ENCODE measurements at regions not wholly inside any gene's neighbourhood (a gene's known extent, or its start where the extent isn't known, plus 50 kb on each side); places are given as distances from the start of the nearest gene placed in this dataset.

DNA sequence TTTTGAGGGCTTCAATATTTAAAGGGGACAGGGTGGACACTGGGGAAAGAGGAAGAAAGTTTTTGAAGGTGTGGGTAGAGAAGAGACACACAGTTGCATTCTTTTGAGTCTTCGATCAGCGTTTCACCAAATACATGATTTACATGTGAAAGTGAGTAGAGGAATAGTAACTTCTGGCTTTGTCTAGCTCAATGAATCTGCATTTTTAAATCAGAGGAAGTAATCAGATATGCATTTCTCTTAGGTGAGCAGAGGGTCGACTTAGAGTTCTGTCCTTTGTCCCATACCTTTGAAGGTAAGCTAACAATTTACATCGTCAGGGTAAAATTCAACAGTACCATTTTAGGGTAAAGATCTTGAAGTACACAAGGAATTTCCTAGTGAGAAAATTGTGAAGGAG lies 406.4 kb upstream of the ZNF462 start:
- TF ChIP-seq, protein P1, sequence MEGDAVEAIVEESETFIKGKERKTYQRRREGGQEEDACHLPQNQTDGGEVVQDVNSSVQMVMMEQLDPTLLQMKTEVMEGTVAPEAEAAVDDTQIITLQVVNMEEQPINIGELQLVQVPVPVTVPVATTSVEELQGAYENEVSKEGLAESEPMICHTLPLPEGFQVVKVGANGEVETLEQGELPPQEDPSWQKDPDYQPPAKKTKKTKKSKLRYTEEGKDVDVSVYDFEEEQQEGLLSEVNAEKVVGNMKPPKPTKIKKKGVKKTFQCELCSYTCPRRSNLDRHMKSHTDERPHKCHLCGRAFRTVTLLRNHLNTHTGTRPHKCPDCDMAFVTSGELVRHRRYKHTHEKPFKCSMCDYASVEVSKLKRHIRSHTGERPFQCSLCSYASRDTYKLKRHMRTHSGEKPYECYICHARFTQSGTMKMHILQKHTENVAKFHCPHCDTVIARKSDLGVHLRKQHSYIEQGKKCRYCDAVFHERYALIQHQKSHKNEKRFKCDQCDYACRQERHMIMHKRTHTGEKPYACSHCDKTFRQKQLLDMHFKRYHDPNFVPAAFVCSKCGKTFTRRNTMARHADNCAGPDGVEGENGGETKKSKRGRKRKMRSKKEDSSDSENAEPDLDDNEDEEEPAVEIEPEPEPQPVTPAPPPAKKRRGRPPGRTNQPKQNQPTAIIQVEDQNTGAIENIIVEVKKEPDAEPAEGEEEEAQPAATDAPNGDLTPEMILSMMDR (IDR thresholded peaks at IDR 0.05; ENCODE audit: low read length, missing control alignments): no peak
- H3K4me3 ChIP-seq (replicated peaks; ENCODE audit: low read depth, low read length): no peak overlapping the region
- no peak for DNase-seq (ENCODE audit: low read depth)

DNA sequence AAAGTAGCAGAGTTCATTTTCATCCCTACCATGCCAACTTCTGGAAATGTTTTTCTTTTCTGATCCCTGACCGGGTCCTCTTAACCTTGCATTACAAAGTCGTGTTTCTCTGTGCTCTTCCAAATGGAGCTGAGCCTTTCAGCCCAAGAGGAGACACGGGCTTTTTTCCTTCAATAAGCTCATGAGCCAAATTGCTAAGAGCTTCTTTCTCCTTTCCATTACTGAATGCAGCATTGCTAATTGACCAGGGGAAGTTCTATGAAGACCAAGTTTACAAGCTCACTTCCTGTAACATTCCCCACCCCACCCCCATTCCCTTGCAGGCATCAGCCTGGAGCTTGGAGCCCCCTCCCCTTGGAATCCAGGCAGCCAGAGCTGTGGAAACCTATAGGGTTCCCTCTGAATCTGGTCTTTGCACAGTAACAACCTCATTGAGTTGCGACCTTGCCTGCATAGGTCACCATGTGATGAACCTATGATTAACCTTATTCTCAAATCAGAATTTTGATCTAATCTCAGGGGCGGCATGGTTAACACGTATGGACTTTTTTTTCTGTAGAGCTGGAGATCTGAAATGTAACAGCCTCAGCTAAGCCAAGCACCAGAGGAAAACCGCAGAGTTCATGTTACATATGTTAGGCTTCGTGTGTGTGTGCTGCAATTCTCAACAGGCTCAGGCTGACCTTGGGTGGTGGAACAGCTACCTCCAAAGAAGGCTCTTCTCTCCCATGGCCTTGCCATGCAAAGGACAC lies 395.7 kb upstream of the ZNF462 start:
- DNase-seq (ENCODE audit: low read depth): no peak
- no peak overlapping the region for H3K4me3 ChIP-seq (replicated peaks; ENCODE audit: low read depth, low read length)
- TF ChIP-seq, protein P1 (IDR thresholded peaks at IDR 0.05; ENCODE audit: low read length, missing control alignments): no peak

DNA sequence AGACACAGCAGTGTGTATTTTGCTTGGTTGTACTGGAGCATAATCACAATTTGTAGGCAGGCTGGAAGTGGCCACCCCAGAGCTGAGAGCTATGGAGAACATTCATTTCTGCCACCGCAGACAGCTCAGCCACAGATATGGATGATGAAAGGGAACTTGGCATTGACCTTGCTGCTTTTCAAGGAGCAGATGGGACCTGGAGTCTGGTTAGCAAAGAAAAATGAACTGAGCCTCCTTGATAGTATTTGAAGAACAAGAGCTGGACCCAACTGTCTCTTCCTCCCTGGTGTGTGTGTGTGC lies 395.2 kb upstream of the ZNF462 start:
- no peak for DNase-seq (ENCODE audit: low read depth)
- H3K4me3 ChIP-seq (replicated peaks; ENCODE audit: low read depth, low read length): no peak overlapping the region
- TF ChIP-seq, protein P1 (IDR thresholded peaks at IDR 0.05; ENCODE audit: low read length, missing control alignments): no peak

DNA sequence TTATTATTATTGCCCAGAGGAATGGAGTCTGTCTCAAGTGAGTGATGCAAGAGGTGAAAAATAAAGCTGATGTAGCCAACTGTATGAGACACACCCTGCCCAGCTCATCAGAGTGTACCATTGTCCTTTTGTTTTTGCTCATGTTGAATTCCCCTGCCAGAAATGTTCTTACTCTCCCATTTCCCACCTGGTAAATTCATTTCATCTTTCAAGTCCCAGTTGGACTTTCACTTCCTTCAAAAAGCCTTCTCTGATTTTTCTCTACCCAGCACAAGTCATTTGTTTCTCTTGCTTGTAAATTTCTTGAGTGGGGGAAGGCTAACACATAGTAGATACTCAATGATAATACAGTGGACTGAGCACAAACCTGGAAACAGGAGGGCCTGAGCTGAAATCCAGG lies 394.5 kb upstream of the ZNF462 start:
- TF ChIP-seq, protein P1 (IDR thresholded peaks at IDR 0.05; ENCODE audit: low read length, missing control alignments): no peak
- DNase-seq (ENCODE audit: low read depth): no peak
- H3K4me3 ChIP-seq (replicated peaks; ENCODE audit: low read depth, low read length): no peak overlapping the region

DNA sequence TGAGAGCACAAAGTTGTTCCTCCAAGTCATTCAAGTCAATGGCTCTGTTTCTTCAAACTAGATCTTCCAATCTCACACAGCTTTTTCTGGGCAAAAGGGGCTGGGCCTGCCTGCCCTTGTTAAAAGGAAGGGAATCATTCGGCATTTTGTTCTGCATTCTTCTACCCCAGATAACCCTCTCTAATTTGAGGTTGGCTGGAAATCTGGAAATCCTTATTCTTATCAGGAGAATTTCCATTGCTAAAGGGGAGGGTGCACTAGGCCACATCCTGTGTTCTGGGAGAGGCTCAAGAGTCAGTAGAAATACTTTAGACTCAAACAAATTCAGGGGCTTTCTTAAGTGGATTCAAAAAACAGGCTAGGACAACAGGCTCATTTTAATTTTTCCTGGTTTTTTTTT lies 384.7 kb upstream of the ZNF462 start:
- no peak for DNase-seq (ENCODE audit: low read depth)
- TF ChIP-seq, protein P1 (IDR thresholded peaks at IDR 0.05; ENCODE audit: low read length, missing control alignments): no peak
- H3K4me3 ChIP-seq (replicated peaks; ENCODE audit: low read depth, low read length): no peak overlapping the region

DNA sequence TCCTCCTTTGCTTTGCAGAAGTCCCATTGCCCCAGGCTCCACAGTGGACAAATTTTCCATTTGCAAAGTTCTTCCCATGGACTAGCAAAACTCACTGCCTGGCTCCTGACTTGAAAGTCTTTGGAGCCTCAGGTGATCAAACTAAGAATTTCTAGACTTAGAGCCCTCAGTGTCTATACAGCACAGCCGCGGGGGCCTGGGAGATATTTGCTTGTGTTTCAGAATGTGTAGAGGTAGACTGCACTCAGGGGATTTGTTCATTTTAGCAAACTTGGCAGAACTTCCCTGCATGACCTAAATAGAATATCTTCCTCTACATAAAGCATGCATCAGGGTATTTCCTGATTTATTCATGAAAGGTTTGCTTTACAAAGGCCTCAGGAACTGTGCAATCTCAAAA lies 384.2 kb upstream of the ZNF462 start:
- TF ChIP-seq, protein P1 (IDR thresholded peaks at IDR 0.05; ENCODE audit: low read length, missing control alignments): no peak
- no peak for DNase-seq (ENCODE audit: low read depth)
- H3K4me3 ChIP-seq (replicated peaks; ENCODE audit: low read depth, low read length): no peak overlapping the region

DNA sequence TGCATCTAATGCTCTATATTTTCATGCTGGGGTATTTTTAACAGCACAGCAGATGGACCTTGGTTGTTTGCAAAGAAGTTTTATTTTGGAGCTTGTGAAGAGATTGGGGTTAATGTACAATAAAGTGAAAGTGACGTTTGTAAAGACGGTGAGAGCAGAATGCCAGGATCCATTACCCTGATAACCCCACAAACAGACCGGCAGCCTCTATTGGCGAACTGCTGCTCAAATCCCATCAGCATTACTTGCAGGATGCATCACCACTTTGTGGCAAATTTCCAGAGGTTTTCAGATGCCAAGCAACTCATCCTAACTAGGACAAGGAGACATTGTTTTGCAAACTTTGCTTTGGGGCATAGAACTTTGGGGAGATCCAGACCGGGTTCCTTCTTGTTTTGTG lies 383.3 kb upstream of the ZNF462 start:
- TF ChIP-seq, protein P1 (IDR thresholded peaks at IDR 0.05; ENCODE audit: low read length, missing control alignments): no peak
- DNase-seq (ENCODE audit: low read depth): peak; percentile 5
- no peak overlapping the region for H3K4me3 ChIP-seq (replicated peaks; ENCODE audit: low read depth, low read length)

Data from fibroblast of pulmonary artery (primary cell).